ENCODE measurements at regions not wholly inside any gene's neighbourhood (a gene's known extent, or its start where the extent isn't known, plus 50 kb on each side); places are given as distances from the start of the nearest gene placed in this dataset.

GRCh38 chr18:50466634-50467033 lies 91.8 kb downstream of the SKA1 start:
- TF ChIP-seq, protein P1, sequence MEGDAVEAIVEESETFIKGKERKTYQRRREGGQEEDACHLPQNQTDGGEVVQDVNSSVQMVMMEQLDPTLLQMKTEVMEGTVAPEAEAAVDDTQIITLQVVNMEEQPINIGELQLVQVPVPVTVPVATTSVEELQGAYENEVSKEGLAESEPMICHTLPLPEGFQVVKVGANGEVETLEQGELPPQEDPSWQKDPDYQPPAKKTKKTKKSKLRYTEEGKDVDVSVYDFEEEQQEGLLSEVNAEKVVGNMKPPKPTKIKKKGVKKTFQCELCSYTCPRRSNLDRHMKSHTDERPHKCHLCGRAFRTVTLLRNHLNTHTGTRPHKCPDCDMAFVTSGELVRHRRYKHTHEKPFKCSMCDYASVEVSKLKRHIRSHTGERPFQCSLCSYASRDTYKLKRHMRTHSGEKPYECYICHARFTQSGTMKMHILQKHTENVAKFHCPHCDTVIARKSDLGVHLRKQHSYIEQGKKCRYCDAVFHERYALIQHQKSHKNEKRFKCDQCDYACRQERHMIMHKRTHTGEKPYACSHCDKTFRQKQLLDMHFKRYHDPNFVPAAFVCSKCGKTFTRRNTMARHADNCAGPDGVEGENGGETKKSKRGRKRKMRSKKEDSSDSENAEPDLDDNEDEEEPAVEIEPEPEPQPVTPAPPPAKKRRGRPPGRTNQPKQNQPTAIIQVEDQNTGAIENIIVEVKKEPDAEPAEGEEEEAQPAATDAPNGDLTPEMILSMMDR (conservative IDR thresholded peaks at IDR 0.05): no peak
- TF ChIP-seq ZFX (IDR thresholded peaks at IDR 0.05): no peak
